HG03039 (cell line): ENCODE measurements at regions not wholly inside any gene's neighbourhood (a gene's known extent, or its start where the extent isn't known, plus 50 kb on each side); places are given as distances from the start of the nearest gene placed in this dataset.

Source experiments
- ATAC-seq: cut with Tn5 transposase; IDR thresholded peaks from one replicate; pipeline ENCODE4 v1.9.1; 2021; ENCODE audit warnings: mild to moderate bottlenecking, moderate library complexity; ENCODE audit not compliant: unreplicated experiment

GRCh38 chr10:121405953-121406352 is 192.3 kb downstream of the FGFR2 start:
- ATAC-seq, result no peak

DNA sequence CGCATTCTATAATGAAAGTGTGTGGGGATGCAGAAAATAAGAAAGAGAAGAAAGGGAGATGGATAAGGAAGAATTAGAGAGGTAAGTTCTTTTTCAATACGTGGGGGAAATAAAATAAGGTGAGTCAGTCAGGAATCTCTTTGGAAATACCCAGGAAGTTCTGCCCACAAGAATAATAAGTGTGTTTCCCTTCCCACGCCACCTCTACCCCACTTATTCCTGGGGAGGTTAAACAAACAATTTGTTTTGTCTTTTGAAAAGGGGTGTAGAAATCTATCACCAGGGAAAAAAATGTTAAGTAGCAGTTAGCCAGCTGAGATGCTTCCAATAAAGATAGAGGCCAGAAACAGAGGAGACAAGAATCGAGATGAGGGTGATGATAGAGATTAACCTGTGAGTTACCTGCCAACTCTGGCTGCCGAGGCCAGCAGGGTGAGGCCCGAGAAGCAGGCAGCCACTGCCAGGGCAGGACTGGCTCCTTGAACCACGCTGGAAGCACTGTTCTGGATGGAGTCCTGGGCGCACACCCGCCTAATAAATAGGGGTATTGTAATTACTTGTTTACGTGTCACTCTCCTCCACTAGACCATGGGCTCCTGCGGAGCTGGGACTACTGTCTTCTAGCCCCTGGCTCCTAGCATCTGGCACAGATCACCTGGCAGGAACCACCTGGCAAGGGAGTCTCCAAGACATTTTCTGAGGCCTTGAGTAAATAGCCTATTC is 191.3 kb downstream of the FGFR2 start:
- ATAC-seq, result no peak

- ATAC-seq, result no peak
Measured at GRCh38 chr10:121409466-121410104, 188.7 kb downstream of the FGFR2 start.

DNA sequence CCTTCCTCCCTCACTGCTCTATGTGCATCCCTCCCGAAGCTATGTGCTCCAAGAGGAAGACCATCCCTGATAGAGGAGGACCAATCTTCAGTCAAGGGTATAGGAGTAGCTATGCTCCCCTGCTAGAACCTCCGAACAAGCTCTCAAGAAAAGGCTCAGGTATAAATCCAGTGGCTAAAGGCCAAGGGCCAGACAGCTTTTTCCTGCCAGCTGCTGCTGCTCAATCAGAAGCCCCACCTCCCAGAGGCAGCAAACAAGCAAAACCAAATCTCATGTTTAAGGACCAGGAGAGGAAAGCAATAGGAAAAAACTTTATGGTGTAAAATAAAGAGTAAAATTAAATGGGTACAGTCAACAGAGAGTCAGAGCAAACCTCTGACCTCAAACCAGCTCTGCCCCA is 187.2 kb downstream of the FGFR2 start:
- ATAC-seq, result no peak

DNA sequence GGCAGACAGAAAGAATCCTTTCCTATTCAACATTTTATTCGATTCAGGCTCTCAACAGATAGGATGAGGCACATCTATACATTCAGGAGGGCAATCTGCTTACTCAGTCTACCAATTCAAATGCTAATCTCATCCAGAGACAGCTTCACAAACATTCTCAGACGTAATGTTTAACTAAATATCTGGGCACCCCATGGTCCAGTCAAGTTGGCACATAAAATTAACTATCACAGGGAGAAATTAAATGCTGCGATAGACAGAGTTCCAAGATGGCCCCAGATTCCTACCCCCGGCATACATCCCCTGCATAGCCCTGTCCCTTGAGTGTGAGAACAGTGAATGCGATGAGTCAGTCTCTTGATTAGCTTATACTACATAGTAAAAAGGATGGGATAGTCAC is 184.3 kb downstream of the FGFR2 start:
- no peak for ATAC-seq

DNA sequence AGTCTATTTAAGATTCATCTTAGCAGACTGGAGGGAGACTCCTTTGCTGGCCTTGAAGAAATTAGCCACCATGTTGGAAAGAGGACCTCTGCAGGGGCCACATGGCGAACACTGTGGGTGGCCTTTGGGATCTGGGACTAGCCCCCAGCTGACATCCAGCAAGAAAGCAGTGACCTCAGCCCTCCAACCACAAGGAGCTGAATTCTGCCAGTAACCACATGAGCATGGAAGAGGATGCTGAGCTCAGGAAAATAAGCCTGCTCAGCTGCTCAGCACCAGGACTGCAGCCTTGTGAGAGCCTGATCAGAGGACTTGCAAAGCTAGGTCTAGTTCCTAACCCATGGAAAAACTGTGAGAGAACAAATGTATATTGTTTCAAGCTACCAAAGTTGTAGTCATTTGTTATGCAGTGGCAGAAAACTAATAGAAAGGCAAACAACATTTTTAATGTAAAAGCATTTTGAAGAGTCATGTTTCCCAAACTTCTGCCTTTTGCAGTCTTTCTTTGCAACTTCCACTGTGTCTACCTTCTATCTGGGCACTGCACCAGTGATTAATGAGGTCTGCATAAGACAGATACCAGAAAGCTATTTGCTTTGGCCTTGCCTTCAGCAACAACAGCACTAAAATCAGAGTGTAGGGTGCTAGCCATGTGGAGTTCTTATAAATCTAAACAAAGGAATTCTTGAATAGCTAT is 183.7 kb downstream of the FGFR2 start:
- no peak for ATAC-seq

GRCh38 chr10:121415063-121415399 is 183.2 kb downstream of the FGFR2 start:
- no peak for ATAC-seq

- ATAC-seq, result no peak
Measured at GRCh38 chr10:121416071-121416470, 182.2 kb downstream of the FGFR2 start.

- no peak for ATAC-seq
Measured at GRCh38 chr10:121417298-121417697, 180.9 kb downstream of the FGFR2 start.

DNA sequence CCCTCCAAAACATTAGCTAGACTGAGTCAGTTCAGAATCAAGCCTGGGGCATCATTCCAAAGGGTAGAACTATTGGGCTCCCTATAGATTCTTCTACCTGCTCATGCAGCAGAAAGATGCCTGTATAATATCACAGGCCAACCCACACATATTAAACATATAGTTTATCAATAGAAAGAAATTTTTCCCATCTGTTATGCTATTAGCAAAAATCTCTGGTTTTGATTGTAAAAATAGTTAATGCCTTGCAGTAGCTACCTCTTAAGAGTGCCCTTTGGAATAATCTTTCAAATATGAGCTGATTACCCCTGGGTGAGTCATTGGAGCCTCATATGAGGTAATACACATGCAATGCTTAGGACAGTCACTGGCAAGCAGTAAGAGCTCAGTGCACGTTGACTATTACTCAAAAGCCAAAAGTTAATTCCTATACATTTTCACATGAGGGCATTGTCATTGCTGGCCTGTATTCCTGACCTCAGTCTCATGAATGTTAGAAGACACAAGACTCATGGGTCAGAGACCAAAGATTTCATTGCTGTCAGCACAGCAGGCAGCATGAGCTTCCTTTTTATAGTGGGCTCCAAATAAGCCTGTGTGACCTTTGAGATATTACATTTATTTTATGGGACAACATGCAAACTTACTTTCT is 180.0 kb downstream of the FGFR2 start:
- ATAC-seq, result no peak

DNA sequence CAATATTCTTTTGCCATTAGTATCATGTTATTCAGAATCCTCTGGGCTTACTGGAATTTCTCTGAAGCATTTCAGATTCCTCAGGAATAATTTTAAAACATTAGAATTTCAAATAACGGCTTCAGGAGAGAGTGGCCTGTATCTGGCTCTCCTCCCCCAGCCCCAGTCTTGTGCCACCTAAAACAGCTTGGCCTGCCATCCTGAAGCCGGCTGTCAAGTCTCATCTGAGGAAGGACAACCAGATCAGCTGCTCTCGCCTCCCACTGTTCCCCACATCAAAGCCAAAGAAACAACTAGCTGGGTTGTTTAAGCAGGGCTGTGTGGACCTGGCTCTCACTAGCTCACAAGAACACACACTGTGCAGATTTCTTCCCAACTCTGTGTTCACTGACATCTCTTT is 178.2 kb downstream of the FGFR2 start:
- no peak for ATAC-seq

GRCh38 chr10:121422096-121422495 is 176.1 kb downstream of the FGFR2 start:
- ATAC-seq, result no peak

GRCh38 chr10:121425623-121426022 is 172.6 kb downstream of the FGFR2 start:
- no peak for ATAC-seq

GRCh38 chr10:121426307-121426706 is 171.9 kb downstream of the FGFR2 start:
- ATAC-seq, result no peak
